BJ (cell line): ENCODE measurements at regions not wholly inside any gene's neighbourhood (a gene's known extent, or its start where the extent isn't known, plus 50 kb on each side); places are given as distances from the start of the nearest gene placed in this dataset.

Experiments
- CTCF ChIA-PET: fragments of 350-600 bp; formaldehyde crosslinking; extraction: SDS; loops from one replicate; lab custom pipeline; 2021; ENCODE audit warnings: antibody characterized with exemption, inconsistent platforms; lab: Yijun Ruan, JAX
- POLR2A ChIA-PET: fragments of 300-600 bp; sonication (Branson Sonifier 250); formaldehyde crosslinking; extraction: SDS; loops from one replicate; lab custom pipeline; 2021; ENCODE audit warnings: antibody characterized with exemption; lab: Charles Lee
- DNase-seq: peaks from one replicate; pipeline ENCODE4 v3.0.0-alpha.2; 2011; ENCODE audit warnings: low read depth
- H3K27me3 ChIP-seq: 2 replicates; pipeline ENCODE4 v1.6.0; 2011; ENCODE audit warnings: low read length; ENCODE audit not compliant: control insufficient read depth, insufficient read depth
- H3K36me3 ChIP-seq: 2 replicates; pipeline ENCODE4 v1.5.1; 2011; ENCODE audit warnings: low read length; ENCODE audit not compliant: control insufficient read depth, insufficient read depth
- H3K4me3 ChIP-seq: 2 replicates; pipeline ENCODE4 v1.5.1; 2011; ENCODE audit warnings: low read depth, mild to moderate bottlenecking, control low read depth, low read length
- CTCF ChIP-seq: IDR thresholded peaks from 2 replicates; pipeline ENCODE4 v1.5.1; 2011; ENCODE audit warnings: low read depth, mild to moderate bottlenecking, control low read depth, inconsistent platforms, low read length, moderate library complexity; ENCODE audit not compliant: insufficient read depth

DNA sequence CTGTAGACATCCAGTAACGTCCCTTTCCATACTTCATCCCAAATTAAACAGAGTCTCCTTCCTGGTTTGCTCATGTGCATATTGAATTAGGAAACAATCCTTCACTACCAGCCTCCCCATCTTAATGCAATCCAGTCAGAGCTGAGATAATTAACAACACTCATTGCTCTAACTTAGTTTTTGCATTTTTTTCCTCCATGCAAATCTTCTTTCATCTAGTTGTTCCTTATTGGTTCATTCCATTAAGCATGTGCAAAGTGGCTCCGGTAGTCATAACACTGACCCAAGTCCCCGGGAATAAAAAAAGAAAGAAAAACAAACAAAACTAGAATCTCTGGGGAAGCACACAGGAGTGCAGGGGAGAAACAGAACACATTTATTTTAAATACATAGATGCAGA lies 1176.1 kb downstream of the GATA3 start:
- ChIA-PET CTCF (no interaction called here), POLR2A (no interaction called here)
- no peaks in the 10 kb centered on the region for H3K36me3 ChIP-seq
- no peak for DNase-seq
- no peak overlapping the region for H3K4me3 ChIP-seq
- H3K27me3 ChIP-seq: no peaks in the 10 kb centered on the region
- no peak for TF ChIP-seq CTCF

DNA sequence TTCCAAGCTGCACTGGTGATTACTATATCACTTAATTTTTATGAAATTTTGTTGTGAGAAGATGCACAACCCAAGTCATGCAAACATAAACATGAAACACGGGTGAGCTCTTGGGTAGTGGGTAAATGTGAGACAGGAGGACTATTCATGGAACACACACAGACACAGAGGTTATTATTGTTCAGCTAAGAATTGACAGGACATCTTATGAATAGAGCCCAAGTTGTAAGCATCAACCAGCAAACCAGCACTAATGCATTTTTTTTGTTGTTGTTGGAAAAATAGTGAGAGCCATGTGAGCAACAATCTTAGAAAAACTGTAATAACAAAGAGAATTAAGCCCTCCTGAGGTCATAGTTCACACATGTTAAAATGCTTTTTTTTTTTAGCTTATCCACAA lies 1179.7 kb downstream of the GATA3 start:
- no peak for DNase-seq
- no peak for TF ChIP-seq CTCF
- Histone ChIP-seq H3K4me3 (no peak overlapping the region), H3K27me3 (no peaks in the 10 kb centered on the region), H3K36me3 (no peaks in the 10 kb centered on the region)
- CTCF ChIA-PET: no interaction called here
- POLR2A ChIA-PET: no interaction called here

- POLR2A ChIA-PET: interaction anchor here (0.5 kb wide), 1 partner anchor 17 kb away, joined by 4 read pairs; no protein-coding TSS in a partner anchor
- no peak overlapping the region for H3K4me3 ChIP-seq
- no peak for TF ChIP-seq CTCF
- no peaks in the 10 kb centered on the region for H3K27me3 ChIP-seq
- H3K36me3 ChIP-seq: no peaks in the 10 kb centered on the region
- DNase-seq: no peak
- CTCF ChIA-PET: interaction anchor here (0.6 to 1.1 kb wide), 2 partner anchors 10 to 26 kb away, joined by 3 read pairs; no protein-coding TSS in a partner anchor
Measured at GRCh38 chr10:9238041-9238440, 1183.6 kb downstream of the GATA3 start.

GRCh38 chr10:9239298-9239697 lies 1184.8 kb downstream of the GATA3 start:
- Histone ChIP-seq H3K4me3 (no peak overlapping the region), H3K27me3 (no peaks in the 10 kb centered on the region), H3K36me3 (no peaks in the 10 kb centered on the region)
- ChIA-PET CTCF (interaction anchor here (1.0 to 1.2 kb wide), 3 partner anchors 10 to 1383 kb away, joined by 3 to 5 read pairs (median 3); no protein-coding TSS in a partner anchor), POLR2A (no interaction called here)
- DNase-seq: no peak
- no peak for TF ChIP-seq CTCF

GRCh38 chr10:9243941-9244411 lies 1189.5 kb downstream of the GATA3 start:
- no peaks in the 10 kb centered on the region for H3K27me3 ChIP-seq
- no peak for TF ChIP-seq CTCF

More at GRCh38 chr10:9243941-9244411, 1189.5 kb downstream of the GATA3 start:
- CTCF ChIA-PET: no interaction called here
- POLR2A ChIA-PET: no interaction called here
- no peaks in the 10 kb centered on the region for H3K36me3 ChIP-seq
- no peak for DNase-seq
- H3K4me3 ChIP-seq: no peak overlapping the region
